ENCODE measurements at regions not wholly inside any gene's neighbourhood (a gene's known extent, or its start where the extent isn't known, plus 50 kb on each side); places are given as distances from the start of the nearest gene placed in this dataset.

DNA sequence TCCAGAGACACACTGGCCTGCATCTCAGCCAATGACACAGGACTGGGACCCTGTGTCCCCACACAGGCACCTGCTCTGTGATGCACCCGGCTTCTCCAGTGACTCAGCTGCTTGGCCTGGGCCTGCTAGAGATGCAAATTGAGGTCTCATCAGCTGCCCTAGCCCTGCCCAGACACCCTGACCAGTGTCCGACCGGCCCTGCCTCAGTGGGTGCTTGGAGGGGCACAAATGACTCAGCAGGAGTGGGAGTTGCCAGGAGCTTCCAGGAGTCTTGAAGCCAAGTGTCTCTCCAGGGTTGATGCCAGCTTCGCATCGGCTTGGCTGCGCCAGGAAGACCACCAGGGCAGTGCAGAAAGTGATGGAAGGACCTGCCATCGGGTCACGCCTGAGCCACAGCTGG is 148.2 kb downstream of the ICE1 start:
- TF ChIP-seq, protein P1, sequence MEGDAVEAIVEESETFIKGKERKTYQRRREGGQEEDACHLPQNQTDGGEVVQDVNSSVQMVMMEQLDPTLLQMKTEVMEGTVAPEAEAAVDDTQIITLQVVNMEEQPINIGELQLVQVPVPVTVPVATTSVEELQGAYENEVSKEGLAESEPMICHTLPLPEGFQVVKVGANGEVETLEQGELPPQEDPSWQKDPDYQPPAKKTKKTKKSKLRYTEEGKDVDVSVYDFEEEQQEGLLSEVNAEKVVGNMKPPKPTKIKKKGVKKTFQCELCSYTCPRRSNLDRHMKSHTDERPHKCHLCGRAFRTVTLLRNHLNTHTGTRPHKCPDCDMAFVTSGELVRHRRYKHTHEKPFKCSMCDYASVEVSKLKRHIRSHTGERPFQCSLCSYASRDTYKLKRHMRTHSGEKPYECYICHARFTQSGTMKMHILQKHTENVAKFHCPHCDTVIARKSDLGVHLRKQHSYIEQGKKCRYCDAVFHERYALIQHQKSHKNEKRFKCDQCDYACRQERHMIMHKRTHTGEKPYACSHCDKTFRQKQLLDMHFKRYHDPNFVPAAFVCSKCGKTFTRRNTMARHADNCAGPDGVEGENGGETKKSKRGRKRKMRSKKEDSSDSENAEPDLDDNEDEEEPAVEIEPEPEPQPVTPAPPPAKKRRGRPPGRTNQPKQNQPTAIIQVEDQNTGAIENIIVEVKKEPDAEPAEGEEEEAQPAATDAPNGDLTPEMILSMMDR (IDR thresholded peaks at IDR 0.05) = no peak
- TF ChIP-seq POLR2A (IDR thresholded peaks at IDR 0.05) = no peak

Measured in adrenal gland (tissue), 5 donors.